H1 (cell line): ENCODE measurements at regions not wholly inside any gene's neighbourhood (a gene's known extent, or its start where the extent isn't known, plus 50 kb on each side); places are given as distances from the start of the nearest gene placed in this dataset.
"Not testable (repeated sequence)": the region's sequence is repeated elsewhere in the genome, so short reads cannot be mapped to it uniquely, and the experiment has no call there.

Source experiments
- CTCF ChIA-PET: fragments of 300-600 bp; sonication (Branson Sonifier 250); formaldehyde crosslinking; loops from one replicate; lab custom pipeline; 2021; ENCODE audit not compliant: partially characterized antibody; lab: Charles Lee
- POLR2A ChIA-PET: fragments of 300-600 bp; sonication (Branson Sonifier 250); formaldehyde crosslinking; loops from one replicate; lab custom pipeline; 2021; ENCODE audit warnings: inconsistent platforms; ENCODE audit not compliant: partially characterized antibody; lab: Charles Lee
- DNase-seq, 2 experiments: peaks; one replicate each; pipeline versions ENCODE4 v3.0.0 to v3.0.0-alpha.2; 2010 to 2022; ENCODE audit warnings: low spot score in 2 of 2, low read depth in 1 of 2, mixed read lengths in 1 of 2
- FAIRE-seq: peaks from 2 replicates; lab custom pipeline; 2011; peaks lifted over from hg19 to GRCh38; lab: Jason Lieb, UNC
- H2AFZ ChIP-seq: 2 replicates; pipeline ENCODE4 v1.8.1; 2012; ENCODE audit warnings: low read length, inconsistent platforms
- H2AK5ac ChIP-seq: 2 replicates; pipeline ENCODE4 v1.6.1; 2013; ENCODE audit warnings: low read depth, low read length
- H2BK120ac ChIP-seq: replicated peaks from 2 replicates; pipeline ENCODE3; 2013; ENCODE audit warnings: low read depth, low read length, inconsistent platforms
- H2BK12ac ChIP-seq: 2 replicates; pipeline ENCODE4 v1.6.1; 2013; ENCODE audit warnings: low read depth, low read length
- H2BK15ac ChIP-seq: 2 replicates; pipeline ENCODE4 v1.6.1; 2013; ENCODE audit warnings: low read length
- H2BK20ac ChIP-seq: 2 replicates; pipeline ENCODE4 v1.6.1; 2013; ENCODE audit warnings: low read length
- H2BK5ac ChIP-seq: 2 replicates; pipeline ENCODE4 v1.6.1; 2013; ENCODE audit warnings: low read depth, low read length
- H3K14ac ChIP-seq: 2 replicates; pipeline ENCODE4 v1.6.1; 2013; ENCODE audit warnings: inconsistent platforms; ENCODE audit not compliant: insufficient read length
- H3K18ac ChIP-seq: 2 replicates; pipeline ENCODE4 v1.6.1; 2013; ENCODE audit warnings: low read length; ENCODE audit errors: extremely low read depth
- H3K23ac ChIP-seq: 2 replicates; pipeline ENCODE4 v1.6.1; 2013; ENCODE audit warnings: inconsistent platforms; ENCODE audit not compliant: insufficient read length
- H3K23me2 ChIP-seq: 2 replicates; pipeline ENCODE4 v1.6.1; 2013; ENCODE audit warnings: low read depth, low read length
- H3K27ac ChIP-seq: 2 replicates; pipeline ENCODE4 v1.6.1; 2011; ENCODE audit warnings: low read depth, low read length, inconsistent platforms
- H3K27me3 ChIP-seq, 4 experiments: replicated peaks in 1 of 4; 1 replicate in 1 of 4; 2 replicates in 3 of 4; pipeline versions ENCODE4 v1.6.1 to v1.8.1; 2011 to 2013; ENCODE audit warnings: low read length in 3 of 4, mild to moderate bottlenecking in 3 of 4, inconsistent platforms in 2 of 4, mixed read lengths in 2 of 4, moderate library complexity in 1 of 4; ENCODE audit not compliant: control insufficient read depth in 3 of 4, insufficient read depth in 3 of 4; ENCODE audit errors: extremely low read depth in 1 of 4
- H3K36me3 ChIP-seq, 4 experiments: 2 replicates each; pipeline versions ENCODE4 v1.6.1 to v1.8.1; 2011 to 2013; ENCODE audit warnings: mild to moderate bottlenecking in 4 of 4, low read length in 3 of 4, moderate library complexity in 2 of 4, control low read depth in 1 of 4, inconsistent platforms in 1 of 4; ENCODE audit not compliant: insufficient read depth in 4 of 4, control insufficient read depth in 2 of 4
- H3K4ac ChIP-seq: replicated peaks from 2 replicates; pipeline ENCODE3; 2013; ENCODE audit warnings: low read length, low read depth, mixed read lengths, inconsistent platforms; ENCODE audit not compliant: insufficient read length
- H3K4me1 ChIP-seq, 4 experiments: replicated peaks in 1 of 4; 1 replicate in 1 of 4; 2 replicates in 3 of 4; pipeline versions ENCODE4 v1.6.1 to v1.8.1; 2011 to 2013; ENCODE audit warnings: low read length in 3 of 4, inconsistent platforms in 2 of 4, mixed read lengths in 1 of 4; ENCODE audit not compliant: insufficient read depth in 4 of 4, control insufficient read depth in 3 of 4
- H3K4me2 ChIP-seq, 2 experiments: 2 replicates each; pipeline versions ENCODE4 v1.6.1 to v1.8.1; 2011 to 2013; ENCODE audit warnings: low read depth in 2 of 2, low read length in 2 of 2, control low read depth in 1 of 2, inconsistent platforms in 1 of 2, mild to moderate bottlenecking in 1 of 2; ENCODE audit not compliant: insufficient read depth in 1 of 2
- H3K4me3 ChIP-seq, 4 experiments: fragments of 200-600, 300-600 bp in 1 of 4; sonication (generic), shearing (Covaris generic), sonication (Bioruptor Twin) in 1 of 4; 2 replicates each; pipeline versions ENCODE4 v1.5.1 to v1.8.1; 2011 to 2016; ENCODE audit warnings: low read length in 4 of 4, low read depth in 3 of 4, control low read depth in 2 of 4, inconsistent platforms in 2 of 4, mild to moderate bottlenecking in 2 of 4, mixed read lengths in 1 of 4, moderate library complexity in 1 of 4; ENCODE audit not compliant: insufficient read depth in 2 of 4; ENCODE audit errors: extremely low read depth in 1 of 4
- H3K56ac ChIP-seq: replicated peaks from 2 replicates; pipeline ENCODE3; 2013; ENCODE audit warnings: low read depth, mild to moderate bottlenecking, mixed read lengths, low read length, inconsistent platforms; ENCODE audit not compliant: insufficient read length
- H3K79me1 ChIP-seq: 2 replicates; pipeline ENCODE4 v1.6.1; 2013; ENCODE audit warnings: low read depth, low read length, control low read depth
- H3K79me2 ChIP-seq, 2 experiments: 2 replicates each; pipeline versions ENCODE4 v1.6.1 to v1.8.1; 2012 to 2013; ENCODE audit warnings: low read length in 2 of 2, mild to moderate bottlenecking in 2 of 2, inconsistent platforms in 1 of 2; ENCODE audit not compliant: insufficient read depth in 2 of 2, control insufficient read depth in 1 of 2
- H3K9ac ChIP-seq, 4 experiments: replicated peaks in 1 of 4; 1 replicate in 1 of 4; 2 replicates in 3 of 4; pipeline versions ENCODE4 v1.6.1 to v1.8.1; 2011 to 2013; ENCODE audit warnings: low read depth in 3 of 4, low read length in 3 of 4, control low read depth in 2 of 4, mild to moderate bottlenecking in 2 of 4, moderate library complexity in 2 of 4, inconsistent platforms in 1 of 4; ENCODE audit errors: extremely low read depth in 1 of 4
- H3K9me3 ChIP-seq, 2 experiments: 2 replicates each; pipeline versions ENCODE4 v1.6.1 to v1.8.1; 2012 to 2013; ENCODE audit warnings: mild to moderate bottlenecking in 2 of 2, moderate library complexity in 2 of 2, control low read depth in 1 of 2, inconsistent platforms in 1 of 2, low read depth in 1 of 2, low read length in 1 of 2, mixed read lengths in 1 of 2; ENCODE audit not compliant: insufficient read depth in 2 of 2
- H4K20me1 ChIP-seq, 2 experiments: replicated peaks in 1 of 2; 2 replicates each; pipeline versions ENCODE3 to v1.8.1; 2011 to 2013; ENCODE audit warnings: inconsistent platforms in 2 of 2, low read length in 2 of 2, mild to moderate bottlenecking in 1 of 2; ENCODE audit not compliant: insufficient read depth in 2 of 2, control insufficient read depth in 1 of 2
- H4K5ac ChIP-seq: 2 replicates; pipeline ENCODE4 v1.6.1; 2013; ENCODE audit warnings: low read length, low read depth, mixed read lengths, inconsistent platforms; ENCODE audit not compliant: insufficient read length
- H4K8ac ChIP-seq: 2 replicates; pipeline ENCODE4 v1.8.0; 2013; ENCODE audit warnings: mild to moderate bottlenecking, moderate library complexity, low read length, inconsistent platforms; ENCODE audit not compliant: insufficient read depth; ENCODE audit errors: extremely low read depth
- H4K91ac ChIP-seq: replicated peaks from 2 replicates; pipeline ENCODE3; 2013; ENCODE audit warnings: low read length, mixed read lengths, inconsistent platforms; ENCODE audit not compliant: insufficient read length
- HDAC6 ChIP-seq: IDR thresholded peaks from one replicate; pipeline ENCODE4 v1.7.1; 2012; ENCODE audit warnings: low read depth, mild to moderate bottlenecking, inconsistent platforms, low read length, moderate library complexity
- PHF8 ChIP-seq: fragments of 200-600 bp; sonication (generic); conservative IDR thresholded peaks from 2 replicates; pipeline ENCODE4 v1.7.1; 2012; ENCODE audit warnings: low read depth, mild to moderate bottlenecking, inconsistent platforms, low read length, moderate library complexity
- RBBP5 ChIP-seq: IDR thresholded peaks from 2 replicates; pipeline ENCODE4 v1.7.1; 2012; ENCODE audit warnings: low read depth, mild to moderate bottlenecking, inconsistent platforms, low read length, moderate library complexity, borderline replicate concordance
- SIX5 ChIP-seq: IDR thresholded peaks from 2 replicates; pipeline ENCODE4 v1.6.1; 2011; ENCODE audit warnings: mild to moderate bottlenecking, low read depth, low read length
- SRF ChIP-seq: IDR thresholded peaks from 2 replicates; pipeline ENCODE4 v1.6.1; 2011; ENCODE audit warnings: mild to moderate bottlenecking, low read depth, low read length, moderate library complexity
- YY1 ChIP-seq: IDR thresholded peaks from 2 replicates; pipeline ENCODE4 v1.6.1; 2011; ENCODE audit warnings: low read depth, mild to moderate bottlenecking, low read length
- WGBS, 2 experiments: shearing (Covaris generic) in 1 of 2; methylation state at CpG; one replicate each; pipeline versions ENCODE4 v1.1.6 to v1.1.7; 2013 to 2015; ENCODE audit warnings: low lambda C conversion rate in 2 of 2, mixed read lengths in 2 of 2, inconsistent platforms in 1 of 2, low coverage in 1 of 2, missing lambda C conversion rate in 1 of 2; ENCODE audit not compliant: insufficient replicate concordance in 2 of 2, insufficient coverage in 1 of 2, insufficient read length in 1 of 2; ENCODE audit errors: extremely low coverage in 1 of 2, missing lambda C conversion rate in 1 of 2; 5-methylcytosine and 5-hydroxymethylcytosine counted together

DNA sequence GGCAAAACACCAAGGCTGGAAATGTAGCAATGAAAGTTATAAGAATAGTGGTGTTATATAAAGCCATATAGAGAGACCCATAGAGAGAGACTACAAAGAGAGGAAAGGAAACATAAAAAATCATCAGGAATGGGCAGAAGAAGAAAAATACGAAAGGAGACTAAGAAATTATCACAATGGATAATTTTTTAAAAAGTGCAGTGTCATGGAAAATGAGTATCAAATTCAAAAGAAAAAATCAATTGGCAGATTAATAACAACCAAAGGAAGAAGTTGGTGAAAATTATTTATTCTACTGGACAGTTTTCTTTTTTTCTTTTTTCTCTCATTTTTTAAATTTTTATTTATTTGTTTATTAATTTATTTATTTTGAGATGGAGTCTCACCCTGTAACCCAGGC lies 1488.4 kb upstream of the WWC1 start (continued):
- no peak for TF ChIP-seq PHF8
- TF ChIP-seq HDAC6 = no peak
- TF ChIP-seq RBBP5 = no peak
- no peak for TF ChIP-seq YY1
- TF ChIP-seq SRF = no peak
- no peak for TF ChIP-seq SIX5

DNA sequence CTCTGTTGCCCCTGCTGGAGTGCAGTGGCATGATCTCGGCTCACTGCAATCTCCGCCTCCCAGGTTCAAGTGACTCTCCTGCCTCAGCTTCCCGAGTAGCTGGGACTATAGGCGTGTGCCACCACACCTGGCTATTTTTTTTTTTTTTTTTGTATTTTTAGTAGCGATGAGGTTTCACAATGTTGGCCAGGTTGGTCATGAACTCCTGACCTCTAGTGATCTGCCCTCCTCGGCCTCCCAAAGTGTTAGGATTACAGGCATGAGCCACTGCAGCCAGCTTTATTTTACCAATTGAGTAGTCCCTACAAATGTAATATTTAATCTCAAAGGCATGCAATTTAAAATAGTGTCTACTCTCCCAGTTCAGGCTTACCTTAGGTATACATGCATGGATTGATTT lies 1487.2 kb upstream of the WWC1 start:
- H3K4me2 ChIP-seq, H2BK5ac ChIP-seq, H3K27me3 ChIP-seq, H2BK15ac ChIP-seq, H2AK5ac ChIP-seq, H3K23me2 ChIP-seq, H3K9ac ChIP-seq, H3K4ac ChIP-seq, H3K4me3 ChIP-seq, H2AFZ ChIP-seq, H3K9me3 ChIP-seq, H2BK20ac ChIP-seq, H3K36me3 ChIP-seq, H3K79me1 ChIP-seq, H2BK120ac ChIP-seq, H3K14ac ChIP-seq, H3K56ac ChIP-seq, H2BK12ac ChIP-seq, H4K20me1 ChIP-seq, FAIRE-seq, H3K79me2 ChIP-seq, H4K5ac ChIP-seq, H4K91ac ChIP-seq, H3K23ac ChIP-seq, H3K4me1 ChIP-seq, H3K27ac ChIP-seq, DNase-seq, H3K18ac ChIP-seq, H4K8ac ChIP-seq, POLR2A ChIA-PET: not testable (repeated sequence)
- CTCF ChIA-PET = interaction anchor here (0.6 to 0.9 kb wide), 2 partner anchors 9 to 385 kb away, joined by 3 to 5 read pairs; no protein-coding TSS in a partner anchor
- 85% methylated on average over 6 of the region's 6 CpGs; no CpG with 5 or more reads in 1 of the 2 experiments for WGBS, 2 experiments
